SK-N-SH (cell line): ENCODE measurements at regions not wholly inside any gene's neighbourhood (a gene's known extent, or its start where the extent isn't known, plus 50 kb on each side); places are given as distances from the start of the nearest gene placed in this dataset.

ENCODE experiments used
- CTCF ChIA-PET: fragments of 300-600, 350-600 bp; formaldehyde crosslinking; extraction: SDS; loops from one replicate; lab custom pipeline; 2021; lab: Yijun Ruan, JAX
- POLR2A ChIA-PET: fragments of 350-600 bp; sonication (Branson Sonifier 250); formaldehyde crosslinking; extraction: SDS; loops from one replicate; lab custom pipeline; 2020; ENCODE audit warnings: antibody characterized with exemption, inconsistent platforms; lab: Yijun Ruan, JAX
- DNase-seq: peaks from one replicate; pipeline ENCODE4 v3.0.0; 2012
- H2AFZ ChIP-seq: fragments of 200-600 bp; sonication (generic); 2 replicates; pipeline ENCODE4 v1.8.1; 2016; ENCODE audit warnings: antibody characterized with exemption, mild to moderate bottlenecking, low read depth
- H3F3A ChIP-seq: fragments of 200-600 bp; sonication (generic); replicated peaks from 2 replicates; pipeline ENCODE3; 2016; ENCODE audit warnings: antibody characterized with exemption, mild to moderate bottlenecking; ENCODE audit not compliant: insufficient read depth
- H3K27ac ChIP-seq, 2 experiments: fragments of 200-500 bp in 1 of 2; fragments of 200-600 bp in 1 of 2; sonication (Bioruptor generic) in 1 of 2; sonication (generic), shearing (Covaris generic) in 1 of 2; 2 replicates each; pipeline versions ENCODE4 v1.5.1 to v1.6.1; 2014 to 2016; ENCODE audit warnings: low read depth in 2 of 2, inconsistent platforms in 1 of 2, low read length in 1 of 2, mild to moderate bottlenecking in 1 of 2, mixed read lengths in 1 of 2
- H3K27me3 ChIP-seq: fragments of 200-600 bp; sonication (generic), shearing (Covaris generic); 2 replicates; pipeline ENCODE4 v1.6.1; 2016; ENCODE audit warnings: mixed run types; ENCODE audit not compliant: insufficient read depth
- H3K36me3 ChIP-seq, 2 experiments: fragments of 200-500 bp in 1 of 2; fragments of 200-600 bp in 1 of 2; sonication (Bioruptor generic) in 1 of 2; sonication (generic) in 1 of 2; replicated peaks in 1 of 2; 2 replicates each; pipeline versions ENCODE3 to v1.5.1; 2014 to 2016; ENCODE audit warnings: low read length in 1 of 2, mild to moderate bottlenecking in 1 of 2; ENCODE audit not compliant: insufficient read depth in 2 of 2, control insufficient read depth in 1 of 2
- H3K4me1 ChIP-seq, 2 experiments: fragments of 200-500 bp in 1 of 2; fragments of 200-600 bp in 1 of 2; sonication (Bioruptor generic) in 1 of 2; sonication (generic), shearing (Covaris generic) in 1 of 2; 2 replicates each; pipeline versions ENCODE4 v1.5.1 to v1.6.1; 2014 to 2016; ENCODE audit warnings: low read depth in 1 of 2, low read length in 1 of 2, mixed run types in 1 of 2; ENCODE audit not compliant: insufficient read depth in 2 of 2, control insufficient read depth in 1 of 2
- H3K4me2 ChIP-seq: fragments of 200-600 bp; sonication (generic), shearing (Covaris generic); 2 replicates; pipeline ENCODE4 v1.6.1; 2017; ENCODE audit warnings: mixed run types
- H3K4me3 ChIP-seq, 2 experiments: fragments of 200-500 bp in 1 of 2; fragments of 200-600 bp in 1 of 2; sonication (Bioruptor generic) in 1 of 2; sonication (generic), shearing (Covaris generic) in 1 of 2; 2 replicates each; pipeline versions ENCODE4 v1.5.1 to v1.8.1; 2014 to 2016; ENCODE audit warnings: low read depth in 2 of 2, inconsistent platforms in 1 of 2, low read length in 1 of 2, mild to moderate bottlenecking in 1 of 2, mixed read lengths in 1 of 2, moderate library complexity in 1 of 2
- H3K79me2 ChIP-seq: fragments of 200-600 bp; sonication (generic); 2 replicates; pipeline ENCODE4 v1.8.1; 2017; ENCODE audit warnings: mild to moderate bottlenecking; ENCODE audit not compliant: insufficient read depth
- H3K9ac ChIP-seq: fragments of 200-600 bp; sonication (generic); 2 replicates; pipeline ENCODE4 v1.6.1; 2017; ENCODE audit warnings: mixed run types
- H3K9me2 ChIP-seq: fragments of 200-600 bp; sonication (generic); 2 replicates; pipeline ENCODE4 v1.6.1; 2017; ENCODE audit warnings: mixed run types
- H3K9me3 ChIP-seq: fragments of 200-600 bp; sonication (generic); 2 replicates; pipeline ENCODE4 v1.6.1; 2017; ENCODE audit warnings: mixed run types, mild to moderate bottlenecking, moderate library complexity
- H4K20me1 ChIP-seq: fragments of 200-600 bp; sonication (generic); 2 replicates; pipeline ENCODE4 v1.6.1; 2017; ENCODE audit warnings: mild to moderate bottlenecking, mixed run types; ENCODE audit not compliant: insufficient read depth
- CTCF ChIP-seq: fragments of 200-600 bp; sonication (generic); IDR thresholded peaks from 2 replicates; pipeline ENCODE4 v1.6.1; 2017; ENCODE audit warnings: antibody characterized with exemption, mild to moderate bottlenecking, moderate library complexity
- FOSL2 ChIP-seq: IDR thresholded peaks from 2 replicates; pipeline ENCODE4 v1.4.0; 2012; ENCODE audit warnings: low read depth, mild to moderate bottlenecking, moderate library complexity, borderline replicate concordance
- MEF2A ChIP-seq: IDR thresholded peaks from 2 replicates; pipeline ENCODE4 v1.4.0; 2012; ENCODE audit warnings: low read depth, borderline replicate concordance
- MXI1 ChIP-seq: IDR thresholded peaks from 2 replicates; pipeline ENCODE4 v1.6.1; 2012; ENCODE audit warnings: mild to moderate bottlenecking, low read depth, low read length, improper control_type of control experiment
- NRF1 ChIP-seq: IDR thresholded peaks from 2 replicates; pipeline ENCODE4 v1.6.1; 2012; ENCODE audit warnings: low read depth, mild to moderate bottlenecking, low read length
- REST ChIP-seq: IDR thresholded peaks from 2 replicates; pipeline ENCODE4 v1.6.1; 2012; ENCODE audit warnings: mild to moderate bottlenecking, low read depth, low read length, moderate library complexity
- RXRA ChIP-seq: IDR thresholded peaks from 2 replicates; pipeline ENCODE4 v1.4.0; 2012; ENCODE audit warnings: low read depth, mild to moderate bottlenecking, borderline replicate concordance
- TEAD4 ChIP-seq: IDR thresholded peaks from 2 replicates; pipeline ENCODE4 v1.4.0; 2012; ENCODE audit warnings: mild to moderate bottlenecking, borderline replicate concordance; ENCODE audit not compliant: insufficient read depth
- YY1 ChIP-seq: IDR thresholded peaks from 2 replicates; pipeline ENCODE4 v1.4.0; 2012; ENCODE audit warnings: low read depth, mild to moderate bottlenecking
- WGBS: methylation state at CpG from one replicate; pipeline ENCODE4 v1.1.6; 2017; ENCODE audit warnings: low lambda C conversion rate; 5-methylcytosine and 5-hydroxymethylcytosine counted together

GRCh38 chr20:22442318-22442717 is 142.1 kb downstream of the FOXA2 start:
- no peak for TF ChIP-seq MEF2A
- TF ChIP-seq TEAD4: no peak
- TF ChIP-seq NRF1: no peak
- TF ChIP-seq YY1: no peak
- TF ChIP-seq MXI1: no peak
- no peak for TF ChIP-seq REST
- TF ChIP-seq FOSL2: no peak
- H3F3A ChIP-seq: no peaks in the 10 kb centered on the region
- no peaks in the 10 kb centered on the region for H3K9me2 ChIP-seq
- no peak overlapping the region for H3K27ac ChIP-seq
- H3K27me3 ChIP-seq: peaks cover 16% of the 10 kb centered on the region; the same call in 1 of the 2 replicates
- no peaks in the 10 kb centered on the region for H4K20me1 ChIP-seq
- no peaks in the 10 kb centered on the region for H3K36me3 ChIP-seq
- no peak overlapping the region for H2AFZ ChIP-seq
- DNase-seq: no peak
- 19% methylated on average over 7 of the region's 7 CpGs for WGBS
- no peak overlapping the region for H3K4me3 ChIP-seq
- no peak overlapping the region for H3K9ac ChIP-seq
- H3K4me1 ChIP-seq: no peaks in the 10 kb centered on the region
- H3K9me3 ChIP-seq: no peaks in the 10 kb centered on the region
- 0 out of 2 replicates have a peak overlapping the region, but pooled peaks have one; percentile 33 for H3K4me2 ChIP-seq
- CTCF ChIA-PET: no interaction called here
- H3K79me2 ChIP-seq: no peaks in the 10 kb centered on the region
- POLR2A ChIA-PET: no interaction called here

- Histone ChIP-seq H2AFZ (no peak overlapping the region), H3K36me3 (no peaks in the 10 kb centered on the region), H4K20me1 (no peaks in the 10 kb centered on the region), H3K79me2 (no peaks in the 10 kb centered on the region), H3K27ac (no peak overlapping the region), H3K9ac (no peak overlapping the region), H3K9me3 (no peaks in the 10 kb centered on the region), H3K27me3 (peaks cover 16% of the 10 kb centered on the region; the same call in 1 of the 2 replicates), H3K4me2 (no peak overlapping the region), H3F3A (no peaks in the 10 kb centered on the region), H3K4me1 (no peaks in the 10 kb centered on the region), H3K9me2 (no peaks in the 10 kb centered on the region), H3K4me3 (no peak overlapping the region)
- TF ChIP-seq YY1 (no peak), CTCF (peak; percentile 42), REST (no peak), NRF1 (no peak), RXRA (no peak)
- 18% methylated on average over 4 of the region's 4 CpGs for WGBS
- CTCF ChIA-PET: interaction anchor here (2.4 kb wide), 1 partner anchor 15 kb away, joined by 14 read pairs; no protein-coding TSS in a partner anchor
- peak; percentile 9 for DNase-seq
- POLR2A ChIA-PET: no interaction called here
Observed at GRCh38 chr20:22438926-22439325, 145.4 kb downstream of the FOXA2 start.
